ENCODE measurements at regions not wholly inside any gene's neighbourhood (a gene's known extent, or its start where the extent isn't known, plus 50 kb on each side); places are given as distances from the start of the nearest gene placed in this dataset.

- no peak for TF ChIP-seq POLR2A (IDR thresholded peaks at IDR 0.05; ENCODE audit: low read length)
- TF ChIP-seq GATA1 (IDR thresholded peaks at IDR 0.05; ENCODE audit: low read depth, low read length), result no peak
Observed at GRCh38 chr4:111070390-111070789, 447.5 kb upstream of the PITX2 start.
